ENCODE measurements at regions not wholly inside any gene's neighbourhood (a gene's known extent, or its start where the extent isn't known, plus 50 kb on each side); places are given as distances from the start of the nearest gene placed in this dataset.

- DNase-seq (ENCODE audit: low read depth) = no peak
- no peak for TF ChIP-seq CTCF (IDR thresholded peaks at IDR 0.05; ENCODE audit: low read depth, low read length, missing control alignments)
Measured at GRCh38 chr5:135234666-135235401, 164.2 kb downstream of the MACROH2A1 start.

GRCh38 chr5:135234242-135234641 is 164.8 kb downstream of the MACROH2A1 start:
- DNase-seq (ENCODE audit: low read depth) = no peak
- TF ChIP-seq CTCF (IDR thresholded peaks at IDR 0.05; ENCODE audit: low read depth, low read length, missing control alignments) = no peak
- H3K4me3 ChIP-seq (ENCODE audit: low read depth, low read length) = no peak overlapping the region

More at GRCh38 chr5:135234666-135235401, 164.2 kb downstream of the MACROH2A1 start:
- no peak overlapping the region for H3K4me3 ChIP-seq (ENCODE audit: low read depth, low read length)

- no peak for TF ChIP-seq CTCF (IDR thresholded peaks at IDR 0.05; ENCODE audit: low read depth, low read length, missing control alignments)
- no peak for DNase-seq (ENCODE audit: low read depth)
Measured at GRCh38 chr5:135233477-135233876, 165.6 kb downstream of the MACROH2A1 start.

GRCh38 chr5:135232958-135233357 is 166.1 kb downstream of the MACROH2A1 start:
- no peak for DNase-seq (ENCODE audit: low read depth)
- H3K4me3 ChIP-seq (ENCODE audit: low read depth, low read length) = no peak overlapping the region
- no peak for TF ChIP-seq CTCF (IDR thresholded peaks at IDR 0.05; ENCODE audit: low read depth, low read length, missing control alignments)

More at GRCh38 chr5:135233477-135233876, 165.6 kb downstream of the MACROH2A1 start:
- no peak overlapping the region for H3K4me3 ChIP-seq (ENCODE audit: low read depth, low read length)

GRCh38 chr5:135231289-135231688 is 167.7 kb downstream of the MACROH2A1 start:
- no peak for DNase-seq (ENCODE audit: low read depth)
- no peak overlapping the region for H3K4me3 ChIP-seq (ENCODE audit: low read depth, low read length)
- TF ChIP-seq CTCF (IDR thresholded peaks at IDR 0.05; ENCODE audit: low read depth, low read length, missing control alignments) = no peak

GRCh38 chr5:135230251-135230925 is 168.6 kb downstream of the MACROH2A1 start:
- no peak for TF ChIP-seq CTCF (IDR thresholded peaks at IDR 0.05; ENCODE audit: low read depth, low read length, missing control alignments)
- no peak for DNase-seq (ENCODE audit: low read depth)
- H3K4me3 ChIP-seq (ENCODE audit: low read depth, low read length) = no peak overlapping the region
